GM23338 (cell line): ENCODE measurements at regions not wholly inside any gene's neighbourhood (a gene's known extent, or its start where the extent isn't known, plus 50 kb on each side); places are given as distances from the start of the nearest gene placed in this dataset.

Experiments used
- ATAC-seq: fragments of 200-7000 bp; cut with Tn5 transposase; 3 replicates; pipeline ENCODE4 v1.9.1; 2020
- DNase-seq: peaks from one replicate; pipeline ENCODE4 v3.0.0-alpha.2; 2015; ENCODE audit warnings: low spot score
- H2AFZ ChIP-seq: fragments of 200-600 bp; sonication (generic); 2 replicates; pipeline ENCODE4 v1.8.0; 2016; ENCODE audit warnings: antibody characterized with exemption, mild to moderate bottlenecking, moderate library complexity
- H3F3A ChIP-seq: fragments of 200-600 bp; sonication (generic); replicated peaks from 2 replicates; pipeline ENCODE4 v1.8.0; 2017; ENCODE audit warnings: antibody characterized with exemption, mixed run types, low read depth
- H3K27ac ChIP-seq: fragments of 200-600 bp; sonication (generic); 2 replicates; pipeline ENCODE4 v1.6.1; 2016; ENCODE audit warnings: low read depth
- H3K27me3 ChIP-seq: fragments of 200-600 bp; sonication (generic); 2 replicates; pipeline ENCODE4 v1.8.0; 2016; ENCODE audit warnings: mild to moderate bottlenecking, mixed run types, moderate library complexity; ENCODE audit not compliant: insufficient read depth
- H3K36me3 ChIP-seq: fragments of 200-600 bp; sonication (generic); 2 replicates; pipeline ENCODE4 v1.8.0; 2016; ENCODE audit warnings: mild to moderate bottlenecking; ENCODE audit not compliant: insufficient read depth
- H3K4me1 ChIP-seq: fragments of 200-600 bp; sonication (generic); 2 replicates; pipeline ENCODE4 v1.8.0; 2016; ENCODE audit warnings: mild to moderate bottlenecking, moderate library complexity; ENCODE audit not compliant: insufficient read depth
- H3K4me2 ChIP-seq: fragments of 200-600 bp; sonication (generic); 2 replicates; pipeline ENCODE4 v1.7.1; 2017; ENCODE audit warnings: mixed run types
- H3K4me3 ChIP-seq: fragments of 200-600 bp; sonication (generic); 2 replicates; pipeline ENCODE4 v1.6.1; 2016; ENCODE audit warnings: mixed run types
- H3K79me2 ChIP-seq: fragments of 200-600 bp; sonication (generic); replicated peaks from 2 replicates; pipeline ENCODE4 v1.8.0; 2017; ENCODE audit warnings: mild to moderate bottlenecking; ENCODE audit not compliant: insufficient read depth
- H3K9me2 ChIP-seq: fragments of 200-600 bp; sonication (generic); 2 replicates; pipeline ENCODE4 v1.8.0; 2017; ENCODE audit not compliant: insufficient read depth
- H4K20me1 ChIP-seq: fragments of 200-600 bp; sonication (generic); replicated peaks from 2 replicates; pipeline ENCODE4 v1.8.0; 2017; ENCODE audit warnings: mild to moderate bottlenecking; ENCODE audit not compliant: insufficient read depth
- H3K27ac Mint-ChIP-seq: 2 replicates; pipeline ENCODE4 v1.8.0; 2020; ENCODE audit warnings: inconsistent platforms, mild to moderate bottlenecking, moderate library complexity, mixed read lengths
- H3K27me3 Mint-ChIP-seq: 3 replicates; pipeline ENCODE4 v1.8.0; 2022; ENCODE audit warnings: low read depth, mild to moderate bottlenecking, moderate library complexity, mixed read lengths, inconsistent platforms; ENCODE audit not compliant: insufficient read depth, poor library complexity
- H3K36me3 Mint-ChIP-seq: 3 replicates; pipeline ENCODE4 v1.8.0; 2021; ENCODE audit warnings: low read depth, mild to moderate bottlenecking, inconsistent platforms, moderate library complexity, mixed read lengths
- H3K4me1 Mint-ChIP-seq: 3 replicates; pipeline ENCODE4 v1.8.0; 2020; ENCODE audit warnings: mild to moderate bottlenecking, inconsistent platforms, mixed read lengths
- H3K4me3 Mint-ChIP-seq: 3 replicates; pipeline ENCODE4 v1.8.0; 2021; ENCODE audit warnings: moderate library complexity, mild to moderate bottlenecking, inconsistent platforms, mixed read lengths
- H3K9me3 Mint-ChIP-seq: 3 replicates; pipeline ENCODE4 v1.8.0; 2020; ENCODE audit warnings: moderate library complexity, mild to moderate bottlenecking, inconsistent platforms, mixed read lengths
- CREB1 ChIP-seq: fragments of 250-450 bp; sonication (Bioruptor Pico); IDR thresholded peaks from 2 replicates; pipeline ENCODE4 v1.5.0; 2020; ENCODE audit warnings: low read depth, mild to moderate bottlenecking, moderate library complexity
- EZH2 ChIP-seq: fragments of 200-600 bp; sonication (generic); IDR thresholded peaks from one replicate; pipeline ENCODE4 v1.8.0; 2017; ENCODE audit warnings: antibody characterized with exemption, mild to moderate bottlenecking, low read depth; ENCODE audit not compliant: unreplicated experiment
- EZH2phosphoT487 ChIP-seq: fragments of 200-600 bp; sonication (generic); IDR thresholded peaks from one replicate; pipeline ENCODE4 v1.8.1; 2018; ENCODE audit warnings: antibody characterized with exemption; ENCODE audit not compliant: unreplicated experiment
- JUNB ChIP-seq: IDR thresholded peaks from one replicate; pipeline ENCODE4 v1.6.1; 2016; ENCODE audit warnings: antibody characterized with exemption; ENCODE audit not compliant: unreplicated experiment
- NANOG ChIP-seq: IDR thresholded peaks from 2 replicates; pipeline ENCODE4 v1.6.1; 2016; ENCODE audit warnings: antibody characterized with exemption, borderline replicate concordance
- POLR2AphosphoS5 ChIP-seq: IDR thresholded peaks from 2 replicates; pipeline ENCODE4 v1.6.1; 2016; ENCODE audit warnings: antibody characterized with exemption, low read depth
- STAT1 ChIP-seq: IDR thresholded peaks from one replicate; pipeline ENCODE4 v1.6.1; 2016; ENCODE audit warnings: antibody characterized with exemption; ENCODE audit not compliant: unreplicated experiment
- ZNF114 ChIP-seq: fragments of 250-450 bp; sonication (Bioruptor Pico); IDR thresholded peaks from 2 replicates; pipeline ENCODE4 v1.5.0; 2020; ENCODE audit warnings: mild to moderate bottlenecking, moderate library complexity
- ZNF331 ChIP-seq: fragments of 250-450 bp; sonication (Bioruptor Pico); IDR thresholded peaks from 2 replicates; pipeline ENCODE4 v1.5.0; 2020; ENCODE audit warnings: low read depth, mild to moderate bottlenecking, moderate library complexity
- TF ChIP-seq, protein P1 (sequence below): IDR thresholded peaks from one replicate; pipeline ENCODE4 v1.6.1; 2018; ENCODE audit warnings: antibody characterized with exemption; ENCODE audit not compliant: unreplicated experiment
- TF ChIP-seq, protein P2 (sequence below): IDR thresholded peaks from 2 replicates; pipeline ENCODE4 v1.6.1; 2016; ENCODE audit warnings: antibody characterized with exemption

DNA sequence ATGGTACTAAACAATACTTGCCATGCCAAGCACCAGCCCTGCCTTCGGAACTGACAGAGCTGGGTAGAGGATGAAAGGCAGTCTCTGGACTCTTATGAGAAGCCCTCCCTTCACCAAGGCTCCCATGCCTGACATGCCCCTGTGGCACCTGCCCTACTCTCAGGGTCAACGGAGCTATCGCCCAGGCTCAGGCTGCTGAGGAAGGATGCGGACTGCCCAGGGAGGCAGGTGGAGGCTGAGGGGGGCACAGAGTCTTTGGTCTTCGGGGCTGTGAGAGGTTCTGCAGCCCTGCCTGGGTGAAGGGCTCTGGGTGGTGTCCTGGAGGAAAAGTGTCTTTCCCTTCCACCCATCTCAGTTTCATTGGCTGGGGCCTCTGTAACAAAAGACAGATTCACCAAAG is 290.8 kb upstream of the B3GAT1 start:
- Histone ChIP-seq H3K4me3 (no peak overlapping the region), H3F3A (no peaks in the 10 kb centered on the region), H3K9me2 (no peaks in the 10 kb centered on the region; the same call in 1 of the 2 replicates), H2AFZ (no peak overlapping the region), H3K27me3 (no peaks in the 10 kb centered on the region), H3K27ac (no peak overlapping the region), H3K79me2 (no peaks in the 10 kb centered on the region), H4K20me1 (no peaks in the 10 kb centered on the region), H3K4me2 (no peak overlapping the region), H3K36me3 (no peaks in the 10 kb centered on the region), H3K4me1 (no peaks in the 10 kb centered on the region)
- Mint-ChIP-seq H3K36me3 (no peaks in the 10 kb centered on the region), H3K9me3 (no peaks in the 10 kb centered on the region), H3K27ac (no peak overlapping the region), H3K4me3 (no peak overlapping the region), H3K27me3 (no peaks in the 10 kb centered on the region), H3K4me1 (no peaks in the 10 kb centered on the region; the same call in 2 of the 3 replicates)
- DNase-seq (no peak), ATAC-seq (no peak)
- TF ChIP-seq ZNF114 (CRISPR knock-in tag): no peak

DNA sequence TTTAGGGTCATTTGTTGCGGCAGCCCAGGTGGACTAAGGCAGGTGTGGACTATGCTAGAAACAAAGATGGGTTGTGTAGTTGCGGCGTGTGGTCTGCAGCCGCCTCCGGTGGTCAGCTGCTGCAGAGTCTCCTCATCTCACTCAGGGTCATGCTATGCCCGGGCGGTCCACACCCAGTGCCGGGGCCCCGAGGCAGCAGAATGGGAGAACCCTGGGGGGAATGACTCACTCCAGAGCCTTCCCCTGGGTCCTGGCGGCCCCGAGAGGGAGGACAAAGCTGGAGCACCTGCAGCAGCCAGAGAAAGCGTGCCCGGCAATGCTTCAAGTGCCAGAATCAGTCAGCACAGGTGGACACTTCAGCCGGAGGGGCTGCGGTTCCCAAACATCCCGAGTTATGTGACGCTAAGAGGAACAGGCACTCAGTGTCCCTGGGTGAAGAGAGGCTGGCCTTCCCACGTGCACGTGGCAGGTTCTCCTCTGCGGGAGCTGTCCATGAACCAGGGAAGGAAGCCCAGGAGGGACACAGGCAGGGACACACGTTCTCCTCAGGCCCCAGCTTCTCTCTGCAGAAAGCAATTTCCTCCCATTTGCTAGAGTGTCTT is 289.6 kb upstream of the B3GAT1 start:
- TF ChIP-seq POLR2AphosphoS5: no peak
- TF ChIP-seq CREB1 (CRISPR knock-in tag): no peak
- TF ChIP-seq, protein P1, sequence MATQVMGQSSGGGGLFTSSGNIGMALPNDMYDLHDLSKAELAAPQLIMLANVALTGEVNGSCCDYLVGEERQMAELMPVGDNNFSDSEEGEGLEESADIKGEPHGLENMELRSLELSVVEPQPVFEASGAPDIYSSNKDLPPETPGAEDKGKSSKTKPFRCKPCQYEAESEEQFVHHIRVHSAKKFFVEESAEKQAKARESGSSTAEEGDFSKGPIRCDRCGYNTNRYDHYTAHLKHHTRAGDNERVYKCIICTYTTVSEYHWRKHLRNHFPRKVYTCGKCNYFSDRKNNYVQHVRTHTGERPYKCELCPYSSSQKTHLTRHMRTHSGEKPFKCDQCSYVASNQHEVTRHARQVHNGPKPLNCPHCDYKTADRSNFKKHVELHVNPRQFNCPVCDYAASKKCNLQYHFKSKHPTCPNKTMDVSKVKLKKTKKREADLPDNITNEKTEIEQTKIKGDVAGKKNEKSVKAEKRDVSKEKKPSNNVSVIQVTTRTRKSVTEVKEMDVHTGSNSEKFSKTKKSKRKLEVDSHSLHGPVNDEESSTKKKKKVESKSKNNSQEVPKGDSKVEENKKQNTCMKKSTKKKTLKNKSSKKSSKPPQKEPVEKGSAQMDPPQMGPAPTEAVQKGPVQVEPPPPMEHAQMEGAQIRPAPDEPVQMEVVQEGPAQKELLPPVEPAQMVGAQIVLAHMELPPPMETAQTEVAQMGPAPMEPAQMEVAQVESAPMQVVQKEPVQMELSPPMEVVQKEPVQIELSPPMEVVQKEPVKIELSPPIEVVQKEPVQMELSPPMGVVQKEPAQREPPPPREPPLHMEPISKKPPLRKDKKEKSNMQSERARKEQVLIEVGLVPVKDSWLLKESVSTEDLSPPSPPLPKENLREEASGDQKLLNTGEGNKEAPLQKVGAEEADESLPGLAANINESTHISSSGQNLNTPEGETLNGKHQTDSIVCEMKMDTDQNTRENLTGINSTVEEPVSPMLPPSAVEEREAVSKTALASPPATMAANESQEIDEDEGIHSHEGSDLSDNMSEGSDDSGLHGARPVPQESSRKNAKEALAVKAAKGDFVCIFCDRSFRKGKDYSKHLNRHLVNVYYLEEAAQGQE: no peak
- no peak for TF ChIP-seq STAT1
- DNase-seq (no peak), ATAC-seq (no peak)
- Histone ChIP-seq H3K9me2 (no peaks in the 10 kb centered on the region; the same call in 1 of the 2 replicates), H3K27me3 (no peaks in the 10 kb centered on the region), H3K4me2 (no peak overlapping the region), H3K36me3 (no peaks in the 10 kb centered on the region), H3K79me2 (no peaks in the 10 kb centered on the region), H3K27ac (no peak overlapping the region), H3K4me3 (no peak overlapping the region), H4K20me1 (no peaks in the 10 kb centered on the region), H3F3A (no peaks in the 10 kb centered on the region), H2AFZ (no peak overlapping the region), H3K4me1 (no peaks in the 10 kb centered on the region)
- H3K27ac Mint-ChIP-seq: no peak overlapping the region
- H3K36me3 Mint-ChIP-seq: no peaks in the 10 kb centered on the region
- H3K4me1 Mint-ChIP-seq: no peaks in the 10 kb centered on the region; the same call in 2 of the 3 replicates
- no peaks in the 10 kb centered on the region for H3K9me3 Mint-ChIP-seq
- no peaks in the 10 kb centered on the region for H3K27me3 Mint-ChIP-seq
- no peak overlapping the region for H3K4me3 Mint-ChIP-seq

DNA sequence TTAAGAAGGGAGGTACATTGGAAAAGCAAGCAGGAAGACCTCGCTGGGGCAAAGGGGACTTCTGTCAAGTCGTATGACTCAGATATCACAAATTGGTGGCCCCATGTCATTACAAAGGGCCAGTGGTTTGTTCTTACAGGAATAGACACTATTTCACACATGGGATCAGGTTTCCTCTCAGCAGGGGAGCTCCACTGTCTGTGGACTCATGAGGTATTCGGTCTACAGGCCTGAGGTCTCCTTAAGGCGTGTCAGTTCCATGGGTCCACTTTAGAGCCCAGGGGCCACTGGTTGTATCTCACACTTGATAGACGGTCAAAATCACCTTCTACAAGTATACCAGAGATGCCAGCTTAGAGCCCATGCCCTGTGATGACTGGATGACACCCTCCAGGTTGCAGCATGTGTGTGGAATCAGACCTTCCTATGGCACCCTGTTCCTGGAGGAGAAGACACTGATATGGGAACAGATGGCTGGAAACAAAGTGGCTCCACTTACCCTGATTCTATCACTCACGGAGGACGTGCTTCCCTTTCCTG is 288.1 kb upstream of the B3GAT1 start:
- H3K79me2 ChIP-seq: no peaks in the 10 kb centered on the region
- Mint-ChIP-seq H3K27ac (no peak overlapping the region), H3K9me3 (no peaks in the 10 kb centered on the region), H3K36me3 (no peaks in the 10 kb centered on the region), H3K27me3 (no peaks in the 10 kb centered on the region), H3K4me3 (no peak overlapping the region), H3K4me1 (no peaks in the 10 kb centered on the region; the same call in 2 of the 3 replicates)
- no peaks in the 10 kb centered on the region for H3K4me1 ChIP-seq
- no peak for ATAC-seq
- H2AFZ ChIP-seq: no peak overlapping the region
- H3F3A ChIP-seq: no peaks in the 10 kb centered on the region
- no peaks in the 10 kb centered on the region for H4K20me1 ChIP-seq
- H3K4me2 ChIP-seq: no peak overlapping the region
- H3K9me2 ChIP-seq: no peaks in the 10 kb centered on the region; the same call in 1 of the 2 replicates
- H3K36me3 ChIP-seq: no peaks in the 10 kb centered on the region
- no peak overlapping the region for H3K4me3 ChIP-seq
- DNase-seq: no peak
- H3K27me3 ChIP-seq: no peaks in the 10 kb centered on the region
- H3K27ac ChIP-seq: no peak overlapping the region
- TF ChIP-seq POLR2AphosphoS5 (no peak), ZNF331 (no peak), ZNF114 (CRISPR knock-in tag) (no peak), NANOG (no peak), EZH2phosphoT487 (no peak), JUNB (no peak), CREB1 (CRISPR knock-in tag) (no peak), STAT1 (no peak), EZH2 (no peak)
- TF ChIP-seq, protein P2, sequence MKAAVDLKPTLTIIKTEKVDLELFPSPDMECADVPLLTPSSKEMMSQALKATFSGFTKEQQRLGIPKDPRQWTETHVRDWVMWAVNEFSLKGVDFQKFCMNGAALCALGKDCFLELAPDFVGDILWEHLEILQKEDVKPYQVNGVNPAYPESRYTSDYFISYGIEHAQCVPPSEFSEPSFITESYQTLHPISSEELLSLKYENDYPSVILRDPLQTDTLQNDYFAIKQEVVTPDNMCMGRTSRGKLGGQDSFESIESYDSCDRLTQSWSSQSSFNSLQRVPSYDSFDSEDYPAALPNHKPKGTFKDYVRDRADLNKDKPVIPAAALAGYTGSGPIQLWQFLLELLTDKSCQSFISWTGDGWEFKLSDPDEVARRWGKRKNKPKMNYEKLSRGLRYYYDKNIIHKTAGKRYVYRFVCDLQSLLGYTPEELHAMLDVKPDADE: no peak
- TF ChIP-seq, protein P1: no peak
